C4-2B (cell line): ENCODE measurements at regions not wholly inside any gene's neighbourhood (a gene's known extent, or its start where the extent isn't known, plus 50 kb on each side); places are given as distances from the start of the nearest gene placed in this dataset.

Experiments used
- H3K27ac ChIP-seq: fragments of 450-650 bp; 2 replicates; pipeline ENCODE4 v1.5.1; 2017
- ZFX ChIP-seq: fragments of 450-650 bp; IDR thresholded peaks from 2 replicates; pipeline ENCODE4 v1.6.1; 2017
- TF ChIP-seq, protein P1 (sequence below): fragments of 450-650 bp; conservative IDR thresholded peaks from 2 replicates; pipeline ENCODE4 v1.5.1; 2017; ENCODE audit warnings: mild to moderate bottlenecking

- TF ChIP-seq, protein P1, sequence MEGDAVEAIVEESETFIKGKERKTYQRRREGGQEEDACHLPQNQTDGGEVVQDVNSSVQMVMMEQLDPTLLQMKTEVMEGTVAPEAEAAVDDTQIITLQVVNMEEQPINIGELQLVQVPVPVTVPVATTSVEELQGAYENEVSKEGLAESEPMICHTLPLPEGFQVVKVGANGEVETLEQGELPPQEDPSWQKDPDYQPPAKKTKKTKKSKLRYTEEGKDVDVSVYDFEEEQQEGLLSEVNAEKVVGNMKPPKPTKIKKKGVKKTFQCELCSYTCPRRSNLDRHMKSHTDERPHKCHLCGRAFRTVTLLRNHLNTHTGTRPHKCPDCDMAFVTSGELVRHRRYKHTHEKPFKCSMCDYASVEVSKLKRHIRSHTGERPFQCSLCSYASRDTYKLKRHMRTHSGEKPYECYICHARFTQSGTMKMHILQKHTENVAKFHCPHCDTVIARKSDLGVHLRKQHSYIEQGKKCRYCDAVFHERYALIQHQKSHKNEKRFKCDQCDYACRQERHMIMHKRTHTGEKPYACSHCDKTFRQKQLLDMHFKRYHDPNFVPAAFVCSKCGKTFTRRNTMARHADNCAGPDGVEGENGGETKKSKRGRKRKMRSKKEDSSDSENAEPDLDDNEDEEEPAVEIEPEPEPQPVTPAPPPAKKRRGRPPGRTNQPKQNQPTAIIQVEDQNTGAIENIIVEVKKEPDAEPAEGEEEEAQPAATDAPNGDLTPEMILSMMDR, result no peak
- TF ChIP-seq ZFX, result no peak
- no peak overlapping the region for H3K27ac ChIP-seq
These were observed 496.3 kb downstream of the DHX35 start for GRCh38 chr20:39458452-39458851.

GRCh38 chr20:39453890-39454289, 491.7 kb downstream of the DHX35 start:
- TF ChIP-seq ZFX, result no peak
- TF ChIP-seq, protein P1, result no peak
- peak overlapping the region; percentile 58 for H3K27ac ChIP-seq

DNA sequence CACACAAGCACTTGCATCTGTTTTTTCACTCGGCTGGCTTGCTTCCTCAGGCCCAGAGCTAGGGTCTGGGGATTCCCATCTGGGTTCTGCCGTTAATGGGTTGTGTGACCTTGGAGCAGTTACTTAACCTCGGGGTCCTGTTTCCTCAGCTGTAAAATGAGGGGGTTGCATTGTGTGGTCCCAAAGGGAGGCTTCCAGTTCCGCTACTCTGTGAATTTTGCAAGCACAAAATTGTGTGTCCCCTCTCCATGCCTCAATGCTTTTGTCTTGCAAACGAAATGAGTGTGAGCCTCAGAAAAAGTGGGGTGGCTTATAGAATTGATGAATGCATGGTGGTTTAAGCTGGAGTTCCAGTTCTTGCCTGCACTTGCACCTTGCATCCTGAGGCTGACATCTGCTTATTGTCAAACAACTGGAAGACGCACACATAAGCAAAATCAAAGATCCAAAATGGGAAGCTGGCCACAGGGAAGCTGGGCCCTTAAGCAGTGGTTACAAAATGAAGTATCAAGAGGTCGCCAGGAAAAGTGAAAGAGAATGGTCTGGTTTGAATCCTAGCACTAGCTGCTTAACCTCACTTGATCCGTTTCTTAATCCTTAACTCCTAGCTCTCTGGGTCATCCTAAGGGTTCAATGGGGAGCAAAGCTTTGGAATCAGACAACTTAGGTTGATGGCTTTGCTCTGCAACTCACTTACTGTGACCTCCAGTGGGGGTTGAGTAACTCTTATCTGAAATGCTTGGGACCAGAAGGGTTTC, 490.6 kb downstream of the DHX35 start:
- peak overlapping the region; percentile 33; the same call in 1 of the 2 replicates for H3K27ac ChIP-seq

DNA sequence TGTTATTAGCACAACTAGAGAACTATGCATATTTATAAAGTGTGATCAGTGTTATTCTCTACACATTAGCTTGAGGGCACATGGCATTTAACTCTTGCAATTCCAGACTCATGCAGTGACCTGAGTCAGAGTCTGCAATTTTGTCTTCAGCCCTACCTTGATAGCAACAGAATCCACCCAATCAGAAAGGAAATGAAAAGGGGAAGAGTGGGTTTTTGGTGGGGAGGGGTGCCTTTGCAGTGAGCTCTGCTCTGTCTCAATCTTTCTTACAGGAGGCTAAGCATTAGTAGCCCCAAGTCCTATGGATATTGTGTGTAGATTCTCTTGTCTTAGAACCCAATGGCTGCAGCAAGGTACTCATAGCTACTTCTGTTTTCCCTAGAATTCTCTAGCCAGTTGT, 489.2 kb downstream of the DHX35 start:
- TF ChIP-seq ZFX, result no peak
- TF ChIP-seq, protein P1, result no peak

More for the DNA sequence above, 490.6 kb downstream of the DHX35 start:
- no peak for TF ChIP-seq ZFX
- TF ChIP-seq, protein P1, result no peak

GRCh38 chr20:39446397-39446796, 484.3 kb downstream of the DHX35 start:
- no peak overlapping the region for H3K27ac ChIP-seq
- no peak for TF ChIP-seq ZFX
- TF ChIP-seq, protein P1, result no peak

More for the DNA sequence above, 489.2 kb downstream of the DHX35 start:
- H3K27ac ChIP-seq, result no peak overlapping the region

DNA sequence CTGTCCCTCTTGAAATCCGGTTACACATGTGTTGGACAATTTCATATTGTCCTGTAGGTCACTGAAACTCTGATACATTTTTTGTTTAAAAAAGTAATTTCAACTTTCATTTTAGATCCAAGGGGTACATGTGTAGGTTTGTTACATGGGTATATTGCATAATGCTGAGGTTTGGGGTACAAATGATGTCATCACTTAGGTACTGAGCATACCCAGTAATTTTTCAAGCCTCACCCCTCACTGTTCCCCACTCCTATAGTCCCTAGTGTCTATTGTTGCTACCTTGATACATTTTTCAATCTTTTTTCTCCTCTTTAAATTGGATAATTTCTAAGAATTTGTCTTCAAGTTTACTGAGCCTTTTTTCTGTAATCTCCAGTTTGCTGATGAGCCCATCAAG, 483.0 kb downstream of the DHX35 start:
- H3K27ac ChIP-seq, result no peak overlapping the region
- TF ChIP-seq ZFX, result no peak

GRCh38 chr20:39433466-39433865, 471.3 kb downstream of the DHX35 start:
- no peak for TF ChIP-seq ZFX
- TF ChIP-seq, protein P1, result no peak

More at GRCh38 chr20:39433466-39433865, 471.3 kb downstream of the DHX35 start:
- no peak overlapping the region for H3K27ac ChIP-seq
